Lower lobe of right lung (tissue), 2 donors: ENCODE measurements at regions not wholly inside any gene's neighbourhood (a gene's known extent, or its start where the extent isn't known, plus 50 kb on each side); places are given as distances from the start of the nearest gene placed in this dataset.

Experiments used
- ATAC-seq, 2 donors: fragments of 200-7000 bp; cut with Tn5 transposase; one replicate each; pipeline ENCODE4 v1.9.1; 2020 to 2022; ENCODE audit warnings: mild to moderate bottlenecking in 2 of 2, moderate library complexity in 2 of 2
- DNase-seq: peaks from one replicate; pipeline ENCODE4 v3.0.0-alpha.2; 2020
- H3K27ac ChIP-seq: fragments of 200-600 bp; one replicate; pipeline ENCODE4 v1.8.0; 2022
- H3K27me3 ChIP-seq: fragments of 200-600 bp; one replicate; pipeline ENCODE4 v1.8.0; 2022; ENCODE audit warnings: low read depth
- H3K36me3 ChIP-seq: fragments of 200-600 bp; one replicate; pipeline ENCODE4 v1.8.0; 2022; ENCODE audit warnings: mild to moderate bottlenecking
- H3K4me1 ChIP-seq: fragments of 200-600 bp; one replicate; pipeline ENCODE4 v1.8.0; 2022
- H3K4me3 ChIP-seq: fragments of 200-600 bp; one replicate; pipeline ENCODE4 v1.8.0; 2022; ENCODE audit warnings: mild to moderate bottlenecking
- H3K9me3 ChIP-seq: fragments of 200-600 bp; one replicate; pipeline ENCODE4 v1.8.0; 2022
- intact Hi-C: fragments of 100-400 bp; cut with DNase I; formaldehyde crosslinking; loops from one replicate; pipeline ENCODE4 v1.11.0; 2022
- TF ChIP-seq, protein P1 (sequence below): fragments of 200-600 bp; IDR thresholded peaks from one replicate; pipeline ENCODE4 v1.8.0; 2022; ENCODE audit warnings: antibody characterized with exemption, mild to moderate bottlenecking
- donor health status: DM: no; HTN: yes; CAD: no; lungs with severe emphysema.

DNA sequence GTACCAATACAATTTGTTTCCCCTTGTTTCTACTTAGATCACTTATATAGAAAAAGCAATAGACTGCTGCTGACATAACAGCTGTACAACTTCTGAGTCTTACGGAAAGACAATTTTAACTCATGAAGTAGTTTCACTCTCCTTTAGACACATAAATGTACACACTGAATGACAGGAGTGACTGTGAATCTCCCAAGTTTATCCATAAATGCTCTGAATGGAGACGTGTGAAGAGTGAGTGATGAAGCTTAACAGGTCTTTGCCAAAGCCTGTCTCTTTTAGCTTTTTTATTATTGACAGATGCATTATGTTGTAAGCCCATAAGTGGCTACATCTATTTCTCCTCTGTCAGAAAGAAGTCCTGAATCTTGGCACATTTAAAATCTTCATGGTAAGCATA, 265.9 kb downstream of the TRIM36 start:
- intact Hi-C loops: no loop called here
- TF ChIP-seq, protein P1, sequence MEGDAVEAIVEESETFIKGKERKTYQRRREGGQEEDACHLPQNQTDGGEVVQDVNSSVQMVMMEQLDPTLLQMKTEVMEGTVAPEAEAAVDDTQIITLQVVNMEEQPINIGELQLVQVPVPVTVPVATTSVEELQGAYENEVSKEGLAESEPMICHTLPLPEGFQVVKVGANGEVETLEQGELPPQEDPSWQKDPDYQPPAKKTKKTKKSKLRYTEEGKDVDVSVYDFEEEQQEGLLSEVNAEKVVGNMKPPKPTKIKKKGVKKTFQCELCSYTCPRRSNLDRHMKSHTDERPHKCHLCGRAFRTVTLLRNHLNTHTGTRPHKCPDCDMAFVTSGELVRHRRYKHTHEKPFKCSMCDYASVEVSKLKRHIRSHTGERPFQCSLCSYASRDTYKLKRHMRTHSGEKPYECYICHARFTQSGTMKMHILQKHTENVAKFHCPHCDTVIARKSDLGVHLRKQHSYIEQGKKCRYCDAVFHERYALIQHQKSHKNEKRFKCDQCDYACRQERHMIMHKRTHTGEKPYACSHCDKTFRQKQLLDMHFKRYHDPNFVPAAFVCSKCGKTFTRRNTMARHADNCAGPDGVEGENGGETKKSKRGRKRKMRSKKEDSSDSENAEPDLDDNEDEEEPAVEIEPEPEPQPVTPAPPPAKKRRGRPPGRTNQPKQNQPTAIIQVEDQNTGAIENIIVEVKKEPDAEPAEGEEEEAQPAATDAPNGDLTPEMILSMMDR: no peak
- no peak overlapping the region for H3K27ac ChIP-seq
- DNase-seq (no peak), ATAC-seq (no peak)
- no peaks in the 10 kb centered on the region for H3K27me3 ChIP-seq
- H3K9me3 ChIP-seq: no peaks in the 10 kb centered on the region
- H3K4me3 ChIP-seq: no peak overlapping the region
- no peaks in the 10 kb centered on the region for H3K4me1 ChIP-seq
- no peaks in the 10 kb centered on the region for H3K36me3 ChIP-seq

DNA sequence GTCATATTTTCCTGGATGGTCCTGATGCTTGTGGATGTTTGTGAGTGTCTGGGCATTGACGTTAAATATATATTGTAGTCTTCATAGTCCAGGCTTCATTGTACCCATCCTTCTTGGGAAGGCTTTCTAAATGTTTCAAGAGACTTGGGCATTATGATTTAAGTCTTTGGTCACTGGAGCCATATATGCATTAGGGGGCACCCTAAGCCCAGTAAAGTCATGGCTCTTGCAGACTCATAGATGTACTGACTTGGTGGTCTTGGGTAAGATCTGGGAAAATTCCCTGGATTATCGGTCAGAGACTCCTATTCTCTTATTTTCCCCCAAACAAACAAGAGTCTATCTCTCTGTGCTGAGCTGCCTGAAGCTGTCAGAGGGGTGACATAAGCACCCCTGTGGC, 271.1 kb downstream of the TRIM36 start:
- intact Hi-C loops: no loop called here
- TF ChIP-seq, protein P1: no peak
- ATAC-seq: no peak
- H3K9me3 ChIP-seq: no peaks in the 10 kb centered on the region
- H3K27ac ChIP-seq: no peak overlapping the region
- H3K36me3 ChIP-seq: no peaks in the 10 kb centered on the region
- H3K4me1 ChIP-seq: no peaks in the 10 kb centered on the region
- H3K4me3 ChIP-seq: no peak overlapping the region
- no peaks in the 10 kb centered on the region for H3K27me3 ChIP-seq
- no peak for DNase-seq

DNA sequence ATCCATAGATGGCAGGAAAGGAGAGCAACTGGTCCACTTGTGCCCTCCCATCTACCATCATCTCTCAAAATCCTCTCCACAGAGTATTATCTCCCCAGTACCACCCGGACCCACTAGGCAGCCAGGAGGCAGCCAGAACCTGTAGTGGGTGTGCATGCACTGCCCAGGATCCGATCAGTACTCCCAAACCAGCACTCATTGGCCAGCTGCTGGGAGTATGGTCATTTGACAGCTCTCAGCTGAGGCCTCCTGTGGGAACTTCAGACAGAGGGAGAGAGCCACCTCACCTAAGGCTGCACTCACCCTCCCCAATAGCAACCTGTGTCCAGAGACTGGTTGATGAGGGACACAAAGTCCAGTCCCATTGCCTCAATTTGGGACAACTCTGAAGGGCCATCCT, 286.0 kb downstream of the TRIM36 start:
- TF ChIP-seq, protein P1: no peak
- H3K36me3 ChIP-seq: no peaks in the 10 kb centered on the region
- intact Hi-C loops: no loop called here
- ATAC-seq (no peak), DNase-seq (no peak)
- H3K9me3 ChIP-seq: no peaks in the 10 kb centered on the region
- H3K27ac ChIP-seq: no peak overlapping the region
- H3K27me3 ChIP-seq: no peaks in the 10 kb centered on the region
- H3K4me3 ChIP-seq: no peak overlapping the region
- H3K4me1 ChIP-seq: no peaks in the 10 kb centered on the region

DNA sequence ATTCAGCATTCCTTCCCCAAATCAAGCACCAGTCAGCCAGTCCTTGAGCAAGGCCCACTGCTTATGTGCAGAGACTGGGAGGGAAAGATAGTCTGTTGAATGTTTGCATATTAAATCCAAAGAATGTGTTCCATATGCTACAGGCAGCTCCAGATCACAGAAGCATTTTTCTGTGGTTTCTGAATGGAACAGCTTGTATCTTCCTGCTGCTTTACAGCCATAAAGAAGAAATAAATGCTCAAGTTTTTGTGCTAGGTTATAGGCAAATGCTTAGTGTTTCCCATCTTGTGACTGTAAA, 310.3 kb downstream of the TRIM36 start:
- intact Hi-C loops: no loop called here
- no peak overlapping the region for H3K4me3 ChIP-seq
- no peaks in the 10 kb centered on the region for H3K4me1 ChIP-seq
- TF ChIP-seq, protein P1: no peak
- ATAC-seq (no peak), DNase-seq (no peak)
- H3K27ac ChIP-seq: no peak overlapping the region
- H3K9me3 ChIP-seq: no peaks in the 10 kb centered on the region
- H3K27me3 ChIP-seq: no peaks in the 10 kb centered on the region
- H3K36me3 ChIP-seq: no peaks in the 10 kb centered on the region

DNA sequence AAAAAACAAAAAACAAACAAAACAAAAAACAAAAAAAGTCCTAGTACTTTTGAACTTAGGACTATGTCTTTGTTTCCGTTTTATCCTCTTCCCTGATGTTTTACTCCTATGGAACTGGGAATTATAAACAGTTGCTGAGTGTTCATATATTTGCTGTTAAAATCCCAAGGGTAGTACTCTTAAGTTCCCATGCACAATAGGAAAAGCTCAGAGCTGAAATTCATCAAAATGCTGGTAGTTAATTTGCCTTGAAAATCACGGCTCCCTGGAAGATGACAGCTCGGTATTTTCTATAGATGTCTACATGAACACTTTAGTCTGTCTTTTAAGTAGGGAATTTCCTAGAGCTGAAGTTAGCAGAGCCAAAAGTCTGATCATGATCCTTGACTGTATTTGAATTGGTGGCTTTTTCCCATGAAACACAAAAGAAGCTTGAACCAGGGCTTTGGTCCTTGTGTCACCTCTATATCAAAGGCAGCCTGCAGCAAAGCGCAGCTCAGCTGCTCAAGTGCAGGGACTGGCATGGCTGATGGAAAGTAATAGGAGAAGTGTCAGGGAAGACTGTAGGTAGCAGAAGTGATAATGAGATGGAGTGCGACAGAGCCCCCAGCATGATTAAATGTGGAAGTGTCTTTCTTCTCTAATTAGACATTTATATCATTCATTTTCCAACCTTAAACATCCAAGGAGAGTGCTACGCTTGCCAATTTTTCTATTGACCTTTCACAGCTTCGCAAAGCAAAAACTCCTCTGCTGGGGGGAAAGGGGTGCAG, 310.9 kb downstream of the TRIM36 start:
- no peak overlapping the region for H3K27ac ChIP-seq
- no peak for ATAC-seq
- intact Hi-C loops: no loop called here
- H3K4me3 ChIP-seq: no peak overlapping the region
- no peaks in the 10 kb centered on the region for H3K27me3 ChIP-seq
- no peak for DNase-seq
- H3K4me1 ChIP-seq: no peaks in the 10 kb centered on the region
- H3K9me3 ChIP-seq: no peaks in the 10 kb centered on the region
- H3K36me3 ChIP-seq: no peaks in the 10 kb centered on the region
- TF ChIP-seq, protein P1: no peak
